Spleen (tissue), 11 donors: ENCODE measurements at regions not wholly inside any gene's neighbourhood (a gene's known extent, or its start where the extent isn't known, plus 50 kb on each side); places are given as distances from the start of the nearest gene placed in this dataset.
"Not testable (repeated sequence)": the region's sequence is repeated elsewhere in the genome, so short reads cannot be mapped to it uniquely, and the experiment has no call there.

ENCODE experiments used
- DNase-seq: peaks from one replicate; pipeline ENCODE4 v3.0.0-alpha.2; 2020
- H3K27ac ChIP-seq, 8 donors: fragments of 200-600 bp; sonication (generic) in 7 of 8; 1 replicate in 4 of 8; 2 replicates in 4 of 8; pipeline versions ENCODE4 v1.5.0 to v1.8.0; 2016 to 2021; ENCODE audit warnings: inconsistent platforms in 4 of 8, mild to moderate bottlenecking in 4 of 8, moderate library complexity in 1 of 8
- H3K27me3 ChIP-seq, 7 donors: fragments of 200-600 bp; sonication (generic) in 6 of 7; replicated peaks in 1 of 7; 1 replicate in 4 of 7; 2 replicates in 3 of 7; pipeline versions ENCODE4 v1.5.0 to v1.8.0; 2016 to 2021; ENCODE audit warnings: inconsistent platforms in 3 of 7, mild to moderate bottlenecking in 1 of 7
- H3K36me3 ChIP-seq, 6 donors: fragments of 200-600 bp; sonication (generic) in 5 of 6; 1 replicate in 4 of 6; 2 replicates in 2 of 6; pipeline versions ENCODE4 v1.5.0 to v1.8.0; 2016 to 2021; ENCODE audit warnings: inconsistent platforms in 2 of 6
- H3K4me1 ChIP-seq, 6 donors: fragments of 200-600 bp; sonication (generic) in 5 of 6; 1 replicate in 3 of 6; 2 replicates in 3 of 6; pipeline versions ENCODE4 v1.5.0 to v1.8.0; 2016 to 2021; ENCODE audit warnings: inconsistent platforms in 3 of 6
- H3K4me3 ChIP-seq, 8 donors: fragments of 200-600 bp; sonication (generic) in 7 of 8; 1 replicate in 4 of 8; 2 replicates in 4 of 8; pipeline versions ENCODE4 v1.5.0 to v1.8.0; 2016 to 2021; ENCODE audit warnings: inconsistent platforms in 4 of 8, mild to moderate bottlenecking in 4 of 8, moderate library complexity in 2 of 8
- H3K9me3 ChIP-seq, 8 donors: fragments of 200-600 bp; sonication (generic) in 7 of 8; 1 replicate in 4 of 8; 2 replicates in 4 of 8; pipeline versions ENCODE4 v1.5.0 to v1.8.0; 2016 to 2021; ENCODE audit warnings: inconsistent platforms in 4 of 8
- CTCF ChIP-seq, 11 experiments: fragments of 200-600 bp in 7 of 11; fragments of 450-650 bp in 4 of 11; sonication (generic) in 4 of 11; IDR thresholded peaks in 8 of 11; conservative IDR thresholded peaks in 3 of 11; 1 replicate in 7 of 11; 2 replicates in 4 of 11; pipeline versions ENCODE4 v1.4.0 to v1.8.0; 2016 to 2021; ENCODE audit warnings: antibody characterized with exemption in 11 of 11, inconsistent platforms in 4 of 11, mild to moderate bottlenecking in 1 of 11
- POLR2A ChIP-seq, 3 donors: fragments of 450-650 bp; IDR thresholded peaks; one replicate each; pipeline ENCODE4 v1.5.1; 2017; ENCODE audit warnings: antibody characterized with exemption in 3 of 3, mild to moderate bottlenecking in 1 of 3
- POLR2AphosphoS5 ChIP-seq, 3 donors: sonication (generic); formaldehyde crosslinking; IDR thresholded peaks; one replicate each; pipeline ENCODE4 v1.5.1; 2017; ENCODE audit warnings: antibody characterized with exemption in 3 of 3
- WGBS, 5 donors: extraction: QIAGEN DNeasy Blood & Tissue Kit in 3 of 5; methylation state at CpG; one replicate each; pipeline versions ENCODE4 v1.1.5 to v1.1.7; 2013 to 2018; 5-methylcytosine and 5-hydroxymethylcytosine counted together
- intact Hi-C: fragments of 100-400 bp; cut with DNase I; formaldehyde crosslinking; loops from one replicate; pipeline ENCODE4 v1.15.0; 2023; ENCODE audit warnings: low total_unique reads
- donor health status: healthy with polysubstance abuse.
- donor health status: DM: no; HTN: no; CAD: no; lungs with moderate emphysema.
- donor health status: DM: no; HTN: no; CAD: no.
- donor health status: Bipolar disorder and iron deficiency.
- donor health status: healthy.
- donor health status: DM: no; HTN: no; CAD: no.
- donor health status: DM: yes; HTN: yes; CAD: no.

GRCh38 chr19:30682146-30682998 lies 310.2 kb downstream of the ZNF536 start:
- Histone ChIP-seq H3K36me3 (no peaks in the 10 kb centered on the region), H3K4me3 (no peak overlapping the region), H3K27ac (no peak overlapping the region), H3K9me3 (no peaks in the 10 kb centered on the region), H3K27me3 (peaks cover 0 to 70% (median 8%) of the 10 kb centered on the region in 7 donors), H3K4me1 (peaks cover 0 to 11% (median 3%) of the 10 kb centered on the region in 6 donors)
- DNase-seq: no peak
- TF ChIP-seq POLR2A (IDR thresholded peaks at IDR 0.05): no peak
- no peak for TF ChIP-seq POLR2AphosphoS5 (IDR thresholded peaks at IDR 0.05)
- TF ChIP-seq CTCF (IDR thresholded peaks at IDR 0.05 in 8 of 11, conservative IDR thresholded peaks at IDR 0.05 in 3 of 11): no peak
- 61 to 68% (median 62%) methylated on average over 27 of the region's 27 CpGs for WGBS, 5 donors
- intact Hi-C loops: loop anchor here (5.0 kb wide), 1 partner anchor 1360 kb away; no protein-coding TSS in a partner anchor

- no peak for TF ChIP-seq POLR2AphosphoS5 (IDR thresholded peaks at IDR 0.05)
- TF ChIP-seq CTCF (IDR thresholded peaks at IDR 0.05 in 8 of 11, conservative IDR thresholded peaks at IDR 0.05 in 3 of 11): no peak
- TF ChIP-seq POLR2A (IDR thresholded peaks at IDR 0.05): no peak
- H3K4me3 ChIP-seq: no peak overlapping the region
- H3K4me1 ChIP-seq: peaks cover 0 to 3% (median 0%) of the 10 kb centered on the region in 6 donors
- H3K27ac ChIP-seq: no peak overlapping the region
- WGBS, 5 donors: 73 to 76% (median 74%) methylated on average over 16 to 19 of the region's 19 CpGs
- intact Hi-C loops: loop anchor here (5.0 kb wide), 1 partner anchor 1361 kb away; no protein-coding TSS in a partner anchor
- no peaks in the 10 kb centered on the region for H3K36me3 ChIP-seq
- H3K9me3 ChIP-seq: no peaks in the 10 kb centered on the region
- H3K27me3 ChIP-seq: peaks cover 0 to 65% (median 5%) of the 10 kb centered on the region in 7 donors
- DNase-seq: no peak
Observed at GRCh38 chr19:30681162-30682100, 309.2 kb downstream of the ZNF536 start.

GRCh38 chr19:30680399-30680798 lies 308.2 kb downstream of the ZNF536 start:
- H3K36me3 ChIP-seq: not testable (repeated sequence)
- intact Hi-C loops: loop anchor here (5.0 kb wide), 1 partner anchor 1362 kb away; no protein-coding TSS in a partner anchor
- H3K27me3 ChIP-seq: peaks cover 0 to 55% (median 0%) of the 10 kb centered on the region in 7 donors

GRCh38 chr19:30679789-30680188 lies 307.6 kb downstream of the ZNF536 start:
- DNase-seq: no peak
- WGBS, 5 donors: 66 to 87% (median 77%) methylated on average over 6 of the region's 6 CpGs
- intact Hi-C loops: loop anchor here (5.0 kb wide), 1 partner anchor 1363 kb away; no protein-coding TSS in a partner anchor

More at GRCh38 chr19:30680399-30680798, 308.2 kb downstream of the ZNF536 start:
- not testable (repeated sequence) for DNase-seq, H3K9me3 ChIP-seq, H3K4me1 ChIP-seq, H3K4me3 ChIP-seq, H3K27ac ChIP-seq
- 87 to 100% (median 98%) methylated on average over 1 to 3 of the region's 3 CpGs for WGBS, 5 donors

More at GRCh38 chr19:30679789-30680188, 307.6 kb downstream of the ZNF536 start:
- peaks cover 0 to 50% (median 0%) of the 10 kb centered on the region in 7 donors for H3K27me3 ChIP-seq
- no peak overlapping the region for H3K4me3 ChIP-seq
- no peak overlapping the region for H3K27ac ChIP-seq
- H3K36me3 ChIP-seq: no peaks in the 10 kb centered on the region
- H3K9me3 ChIP-seq: no peaks in the 10 kb centered on the region
- no peak for TF ChIP-seq POLR2AphosphoS5 (IDR thresholded peaks at IDR 0.05)
- TF ChIP-seq POLR2A (IDR thresholded peaks at IDR 0.05): no peak
- no peak for TF ChIP-seq CTCF (IDR thresholded peaks at IDR 0.05 in 8 of 11, conservative IDR thresholded peaks at IDR 0.05 in 3 of 11)
- H3K4me1 ChIP-seq: peaks cover 0 to 3% (median 0%) of the 10 kb centered on the region in 6 donors
